OCI-LY1 (cell line): ENCODE measurements at regions not wholly inside any gene's neighbourhood (a gene's known extent, or its start where the extent isn't known, plus 50 kb on each side); places are given as distances from the start of the nearest gene placed in this dataset.

Experiments
- H2AFZ ChIP-seq: fragments of 200-600 bp; sonication (generic), shearing (Covaris generic); 2 replicates; pipeline ENCODE4 v1.6.0; 2014; ENCODE audit warnings: antibody characterized with exemption, mild to moderate bottlenecking, low read length
- H3F3A ChIP-seq: fragments of 200-600 bp; sonication (generic), shearing (Covaris generic); 2 replicates; pipeline ENCODE4 v1.6.0; 2014; ENCODE audit warnings: mild to moderate bottlenecking, antibody characterized with exemption, low read length, moderate library complexity; ENCODE audit not compliant: insufficient read depth
- H3K27ac ChIP-seq: fragments of 200-600 bp; sonication (generic); 2 replicates; pipeline ENCODE4 v1.5.1; 2014; ENCODE audit warnings: low read length, mixed run types, mild to moderate bottlenecking, low read depth; ENCODE audit not compliant: poor library complexity, severe bottlenecking
- H3K27me3 ChIP-seq: fragments of 200-600 bp; sonication (generic); 2 replicates; pipeline ENCODE4 v1.6.0; 2014; ENCODE audit warnings: antibody characterized with exemption, mild to moderate bottlenecking, low read length, moderate library complexity; ENCODE audit not compliant: insufficient read depth
- H3K36me3 ChIP-seq: fragments of 200-600 bp; sonication (generic); 2 replicates; pipeline ENCODE4 v1.6.1; 2014; ENCODE audit warnings: mild to moderate bottlenecking, antibody characterized with exemption, low read length, moderate library complexity, mixed read lengths; ENCODE audit not compliant: insufficient read depth
- H3K4me1 ChIP-seq: fragments of 200-600 bp; sonication (generic); 2 replicates; pipeline ENCODE4 v1.5.1; 2014; ENCODE audit warnings: mild to moderate bottlenecking, low read length, moderate library complexity; ENCODE audit not compliant: insufficient read depth, severe bottlenecking
- H3K4me2 ChIP-seq: fragments of 200-600 bp; sonication (generic), shearing (Covaris generic); 2 replicates; pipeline ENCODE4 v1.6.1; 2014; ENCODE audit warnings: low read length
- H3K4me3 ChIP-seq: fragments of 200-600 bp; sonication (generic); 2 replicates; pipeline ENCODE4 v1.5.1; 2014; ENCODE audit warnings: low read length, low read depth, mild to moderate bottlenecking, mixed read lengths; ENCODE audit not compliant: poor library complexity, severe bottlenecking
- H3K79me2 ChIP-seq: fragments of 200-600 bp; shearing (Covaris generic); 2 replicates; pipeline ENCODE4 v1.6.1; 2016; ENCODE audit warnings: mixed run types, low read length, mixed read lengths; ENCODE audit not compliant: insufficient read depth
- H3K9ac ChIP-seq: fragments of 200-600 bp; sonication (generic), shearing (Covaris generic); 2 replicates; pipeline ENCODE4 v1.6.1; 2014; ENCODE audit warnings: mild to moderate bottlenecking, low read length, mixed read lengths
- H3K9me2 ChIP-seq: fragments of 200-600 bp; sonication (generic), shearing (Covaris generic); 2 replicates; pipeline ENCODE4 v1.6.1; 2014; ENCODE audit warnings: low read depth, mild to moderate bottlenecking, low read length, mixed read lengths
- H3K9me3 ChIP-seq: fragments of 200-600 bp; shearing (Covaris generic); 2 replicates; pipeline ENCODE4 v1.6.1; 2014; ENCODE audit warnings: low read length, mixed read lengths
- H4K20me1 ChIP-seq: fragments of 200-600 bp; sonication (generic), shearing (Covaris generic); 2 replicates; pipeline ENCODE4 v1.6.0; 2016; ENCODE audit warnings: mild to moderate bottlenecking, low read length; ENCODE audit not compliant: insufficient read depth
- CTCF ChIP-seq: fragments of 200-600 bp; sonication (generic), shearing (Covaris generic); IDR thresholded peaks from 2 replicates; pipeline ENCODE4 v1.5.1; 2017; ENCODE audit warnings: mild to moderate bottlenecking, antibody characterized with exemption, low read length, moderate library complexity, mixed read lengths
- EZH2 ChIP-seq: fragments of 200-600 bp; sonication (generic), shearing (Covaris generic); IDR thresholded peaks from 2 replicates; pipeline ENCODE4 v1.8.0; 2017; ENCODE audit warnings: borderline replicate concordance, mixed run types, mild to moderate bottlenecking, antibody characterized with exemption, low read length, moderate library complexity, mixed read lengths

GRCh38 chr6:77231438-77232305 lies 231.6 kb downstream of the HTR1B start:
- TF ChIP-seq CTCF, result no peak
- TF ChIP-seq EZH2, result no peak
- H3K4me3 ChIP-seq, result no peak overlapping the region

DNA sequence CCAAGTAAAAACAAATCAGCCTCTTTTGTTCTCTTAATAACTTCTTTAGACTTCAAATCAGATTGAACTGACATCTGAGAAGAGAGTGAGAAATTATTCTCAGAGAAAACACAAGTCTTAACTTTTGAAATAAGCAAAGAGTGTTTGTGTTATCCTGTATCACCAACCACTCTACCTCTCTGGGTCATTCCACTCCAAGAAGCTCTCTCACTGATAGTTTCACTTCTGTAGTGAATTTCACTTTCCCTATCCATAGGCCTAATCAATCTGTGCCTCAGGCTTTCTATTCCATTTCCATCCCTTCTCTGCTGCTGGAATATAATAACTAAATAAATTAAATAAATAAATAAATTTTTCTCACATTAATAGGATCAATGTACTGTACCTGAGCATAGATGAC lies 235.0 kb downstream of the HTR1B start:
- H3K36me3 ChIP-seq, result no peaks in the 10 kb centered on the region
- H3K27me3 ChIP-seq, result no peaks in the 10 kb centered on the region
- H3K4me3 ChIP-seq, result no peak overlapping the region
- no peak overlapping the region for H3K9ac ChIP-seq
- H2AFZ ChIP-seq, result no peak overlapping the region
- H3K4me2 ChIP-seq, result no peak overlapping the region
- H3K27ac ChIP-seq, result no peak overlapping the region
- no peaks in the 10 kb centered on the region for H4K20me1 ChIP-seq
- no peaks in the 10 kb centered on the region for H3F3A ChIP-seq
- H3K79me2 ChIP-seq, result no peaks in the 10 kb centered on the region
- H3K9me3 ChIP-seq, result no peaks in the 10 kb centered on the region
- no peaks in the 10 kb centered on the region for H3K4me1 ChIP-seq
- TF ChIP-seq EZH2 (no peak), CTCF (no peak)
- no peaks in the 10 kb centered on the region for H3K9me2 ChIP-seq

More at GRCh38 chr6:77231438-77232305, 231.6 kb downstream of the HTR1B start:
- Histone ChIP-seq H3K27me3 (no peaks in the 10 kb centered on the region), H3F3A (no peaks in the 10 kb centered on the region), H4K20me1 (no peaks in the 10 kb centered on the region), H3K4me1 (no peaks in the 10 kb centered on the region), H3K27ac (no peak overlapping the region), H3K9ac (no peak overlapping the region), H3K36me3 (no peaks in the 10 kb centered on the region), H3K9me3 (no peaks in the 10 kb centered on the region), H2AFZ (no peak overlapping the region), H3K9me2 (no peaks in the 10 kb centered on the region), H3K4me2 (no peak overlapping the region), H3K79me2 (no peaks in the 10 kb centered on the region)

GRCh38 chr6:77217896-77218295 lies 245.4 kb downstream of the HTR1B start:
- Histone ChIP-seq H3K4me1 (no peaks in the 10 kb centered on the region), H2AFZ (no peak overlapping the region), H3K79me2 (no peaks in the 10 kb centered on the region), H3K4me2 (no peak overlapping the region), H3K9ac (no peak overlapping the region), H3K9me2 (no peaks in the 10 kb centered on the region), H3K4me3 (no peak overlapping the region), H3K9me3 (no peaks in the 10 kb centered on the region), H3K27me3 (no peaks in the 10 kb centered on the region), H3K27ac (no peak overlapping the region), H4K20me1 (no peaks in the 10 kb centered on the region), H3F3A (no peaks in the 10 kb centered on the region), H3K36me3 (no peaks in the 10 kb centered on the region)
- TF ChIP-seq EZH2 (no peak), CTCF (no peak)
